Sigmoid colon (tissue), 4 donors: ENCODE measurements at regions not wholly inside any gene's neighbourhood (a gene's known extent, or its start where the extent isn't known, plus 50 kb on each side); places are given as distances from the start of the nearest gene placed in this dataset.

Experiments
- EP300 ChIP-seq, 4 donors: sonication (generic); formaldehyde crosslinking; IDR thresholded peaks; one replicate each; pipeline ENCODE4 v1.6.1; 2017; ENCODE audit warnings: antibody characterized with exemption in 4 of 4
- POLR2A ChIP-seq, 2 donors: fragments of 450-650 bp; IDR thresholded peaks; one replicate each; pipeline ENCODE4 v1.6.1; 2016; ENCODE audit warnings: antibody characterized with exemption in 2 of 2, mild to moderate bottlenecking in 2 of 2, moderate library complexity in 2 of 2
- POLR2AphosphoS5 ChIP-seq, 4 donors: sonication (generic); formaldehyde crosslinking; IDR thresholded peaks; one replicate each; pipeline ENCODE4 v1.6.1; 2017; ENCODE audit warnings: antibody characterized with exemption in 4 of 4
- TF ChIP-seq, protein P1 (sequence below), 4 experiments: fragments of 450-650 bp in 3 of 4; fragments of 200-600 bp in 1 of 4; IDR thresholded peaks; one replicate each; pipeline ENCODE4 v1.5.1; 2016 to 2019; ENCODE audit warnings: antibody characterized with exemption in 4 of 4, mild to moderate bottlenecking in 3 of 4, moderate library complexity in 2 of 4

DNA sequence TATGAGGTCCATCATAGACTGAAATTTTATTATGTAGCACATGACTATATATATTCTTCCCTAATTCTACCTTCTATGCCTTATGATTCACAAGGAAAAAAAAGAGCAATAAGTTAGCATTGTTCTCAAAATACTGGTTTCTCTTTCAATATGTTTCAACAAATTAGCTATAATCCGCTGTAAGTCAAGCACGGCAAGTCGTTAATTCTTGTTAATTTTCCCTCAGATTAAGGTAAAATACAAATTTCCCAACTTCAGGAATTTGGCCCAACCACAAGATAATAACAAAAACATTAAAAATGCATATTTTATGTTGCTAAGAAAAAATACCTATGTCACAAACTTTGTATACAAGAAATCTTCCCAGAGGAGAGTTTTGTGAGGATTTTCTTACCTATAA is 296.5 kb upstream of the GALNTL6 start:
- TF ChIP-seq POLR2A (IDR thresholded peaks at IDR 0.05) = no peak
- TF ChIP-seq, protein P1, sequence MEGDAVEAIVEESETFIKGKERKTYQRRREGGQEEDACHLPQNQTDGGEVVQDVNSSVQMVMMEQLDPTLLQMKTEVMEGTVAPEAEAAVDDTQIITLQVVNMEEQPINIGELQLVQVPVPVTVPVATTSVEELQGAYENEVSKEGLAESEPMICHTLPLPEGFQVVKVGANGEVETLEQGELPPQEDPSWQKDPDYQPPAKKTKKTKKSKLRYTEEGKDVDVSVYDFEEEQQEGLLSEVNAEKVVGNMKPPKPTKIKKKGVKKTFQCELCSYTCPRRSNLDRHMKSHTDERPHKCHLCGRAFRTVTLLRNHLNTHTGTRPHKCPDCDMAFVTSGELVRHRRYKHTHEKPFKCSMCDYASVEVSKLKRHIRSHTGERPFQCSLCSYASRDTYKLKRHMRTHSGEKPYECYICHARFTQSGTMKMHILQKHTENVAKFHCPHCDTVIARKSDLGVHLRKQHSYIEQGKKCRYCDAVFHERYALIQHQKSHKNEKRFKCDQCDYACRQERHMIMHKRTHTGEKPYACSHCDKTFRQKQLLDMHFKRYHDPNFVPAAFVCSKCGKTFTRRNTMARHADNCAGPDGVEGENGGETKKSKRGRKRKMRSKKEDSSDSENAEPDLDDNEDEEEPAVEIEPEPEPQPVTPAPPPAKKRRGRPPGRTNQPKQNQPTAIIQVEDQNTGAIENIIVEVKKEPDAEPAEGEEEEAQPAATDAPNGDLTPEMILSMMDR (IDR thresholded peaks at IDR 0.05) = no peak
- TF ChIP-seq EP300 (IDR thresholded peaks at IDR 0.05) = no peak
- no peak for TF ChIP-seq POLR2AphosphoS5 (IDR thresholded peaks at IDR 0.05)
